ENCODE measurements at regions not wholly inside any gene's neighbourhood (a gene's known extent, or its start where the extent isn't known, plus 50 kb on each side); places are given as distances from the start of the nearest gene placed in this dataset.

- no peak for TF ChIP-seq CTCF (IDR thresholded peaks at IDR 0.05)
- no peak for TF ChIP-seq POLR2AphosphoS5 (IDR thresholded peaks at IDR 0.05; ENCODE audit: low read depth, low read length)
- no peak for TF ChIP-seq TCF7L2 (IDR thresholded peaks at IDR 0.05; ENCODE audit: low read depth, low read length)
- TF ChIP-seq REST (IDR thresholded peaks at IDR 0.05; ENCODE audit: insufficient read depth in 1 of 2, low read depth in 2 of 2, low read length in 1 of 2) = no peak
- no peak for TF ChIP-seq SIN3A (IDR thresholded peaks at IDR 0.05; ENCODE audit: borderline replicate concordance, insufficient read depth, low read depth, low read length)
Observed at GRCh38 chr14:81591266-81591665, 57.6 kb upstream of the SEL1L start.
